Activated B cell treated with CpG ODN at 0.5 μM for 24 hours (primary cell): ENCODE measurements at regions not wholly inside any gene's neighbourhood (a gene's known extent, or its start where the extent isn't known, plus 50 kb on each side); places are given as distances from the start of the nearest gene placed in this dataset.

Experiments
- ATAC-seq: fragments of 200-7000 bp; cut with Tn5 transposase; one replicate; pipeline ENCODE4 v1.10.0; 2021; ENCODE audit warnings: low read depth, mild to moderate bottlenecking, moderate library complexity
- CTCF ChIA-PET: fragments of 350-600 bp; sonication (Branson Sonifier 250); formaldehyde crosslinking; loops from one replicate; lab custom pipeline; 2021; ENCODE audit warnings: antibody characterized with exemption; lab: Charles Lee
- POLR2A ChIA-PET: fragments of 350-600 bp; sonication (Branson Sonifier 250); formaldehyde crosslinking; loops from one replicate; lab custom pipeline; 2021; ENCODE audit warnings: antibody characterized with exemption; lab: Charles Lee
- DNase-seq: peaks from one replicate; pipeline ENCODE4 v3.0.0; 2022
- H3K27ac Mint-ChIP-seq: one replicate; pipeline ENCODE4 v1.8.0; 2020; ENCODE audit warnings: mixed read lengths
- H3K27me3 Mint-ChIP-seq: one replicate; pipeline ENCODE4 v1.8.0; 2021; ENCODE audit warnings: mixed read lengths
- H3K36me3 Mint-ChIP-seq: one replicate; pipeline ENCODE4 v1.8.0; 2021; ENCODE audit warnings: low read depth, mixed read lengths
- H3K4me1 Mint-ChIP-seq: one replicate; pipeline ENCODE4 v1.8.0; 2021; ENCODE audit warnings: mixed read lengths
- H3K4me3 Mint-ChIP-seq: one replicate; pipeline ENCODE4 v1.8.0; 2020; ENCODE audit warnings: mild to moderate bottlenecking, mixed read lengths
- H3K9me3 Mint-ChIP-seq: one replicate; pipeline ENCODE4 v1.8.0; 2020; ENCODE audit warnings: mixed read lengths
- CTCF ChIP-seq: fragments of 200-600 bp; IDR thresholded peaks from one replicate; pipeline ENCODE4 v1.8.0; 2022; ENCODE audit warnings: antibody characterized with exemption, mild to moderate bottlenecking
- intact Hi-C: fragments of 100-400 bp; cut with micrococcal nuclease; formaldehyde crosslinking; loops from one replicate; pipeline ENCODE4 v1.15.1; 2024

GRCh38 chr10:84588426-84588825 is 260.0 kb downstream of the CCSER2 start:
- POLR2A ChIA-PET, result no interaction called here
- CTCF ChIA-PET, result no interaction called here

GRCh38 chr10:84588971-84589370 is 260.6 kb downstream of the CCSER2 start:
- ATAC-seq (no peak), DNase-seq (no peak)
- ChIA-PET POLR2A (no interaction called here), CTCF (no interaction called here)
- Mint-ChIP-seq H3K27ac (no peak overlapping the region), H3K4me3 (no peak overlapping the region), H3K4me1 (no peaks in the 10 kb centered on the region), H3K9me3 (no peaks in the 10 kb centered on the region), H3K27me3 (peaks cover 5% of the 10 kb centered on the region), H3K36me3 (no peaks in the 10 kb centered on the region)
- intact Hi-C loops, result no loop called here
- TF ChIP-seq CTCF, result no peak

More at GRCh38 chr10:84588426-84588825, 260.0 kb downstream of the CCSER2 start:
- Mint-ChIP-seq H3K36me3 (no peaks in the 10 kb centered on the region), H3K9me3 (no peaks in the 10 kb centered on the region), H3K27ac (no peak overlapping the region), H3K27me3 (peaks cover 5% of the 10 kb centered on the region), H3K4me1 (no peaks in the 10 kb centered on the region), H3K4me3 (no peak overlapping the region)
- TF ChIP-seq CTCF, result no peak
- intact Hi-C loops, result no loop called here
- ATAC-seq (no peak), DNase-seq (no peak)

- CTCF ChIA-PET, result no interaction called here
- no peak for ATAC-seq
These were observed 261.3 kb downstream of the CCSER2 start for GRCh38 chr10:84589526-84590205.

GRCh38 chr10:84590327-84591193 is 262.2 kb downstream of the CCSER2 start:
- Mint-ChIP-seq H3K27ac (no peak overlapping the region), H3K36me3 (no peaks in the 10 kb centered on the region), H3K4me3 (no peak overlapping the region), H3K9me3 (no peaks in the 10 kb centered on the region), H3K27me3 (peaks cover 5% of the 10 kb centered on the region), H3K4me1 (no peaks in the 10 kb centered on the region)
- no peak for DNase-seq
- ChIA-PET POLR2A (no interaction called here), CTCF (no interaction called here)
- no peak for ATAC-seq
- TF ChIP-seq CTCF, result no peak
- intact Hi-C loops, result no loop called here

More at GRCh38 chr10:84589526-84590205, 261.3 kb downstream of the CCSER2 start:
- intact Hi-C loops, result no loop called here
- peaks cover 5% of the 10 kb centered on the region for H3K27me3 Mint-ChIP-seq
- no peak overlapping the region for H3K4me3 Mint-ChIP-seq
- no peaks in the 10 kb centered on the region for H3K4me1 Mint-ChIP-seq
- DNase-seq, result no peak
- TF ChIP-seq CTCF, result no peak
- H3K36me3 Mint-ChIP-seq, result no peaks in the 10 kb centered on the region
- no peaks in the 10 kb centered on the region for H3K9me3 Mint-ChIP-seq
- POLR2A ChIA-PET, result no interaction called here
- no peak overlapping the region for H3K27ac Mint-ChIP-seq

- ATAC-seq (no peak), DNase-seq (no peak)
- Mint-ChIP-seq H3K27me3 (peaks cover 6% of the 10 kb centered on the region), H3K36me3 (no peaks in the 10 kb centered on the region), H3K27ac (no peak overlapping the region), H3K4me1 (no peaks in the 10 kb centered on the region), H3K4me3 (no peak overlapping the region), H3K9me3 (peaks cover 2% of the 10 kb centered on the region)
- no peak for TF ChIP-seq CTCF
- CTCF ChIA-PET, result no interaction called here
- intact Hi-C loops, result no loop called here
- POLR2A ChIA-PET, result no interaction called here
These were observed 265.1 kb downstream of the CCSER2 start for GRCh38 chr10:84593506-84593905.
